GM18868 (cell line): ENCODE measurements at regions not wholly inside any gene's neighbourhood (a gene's known extent, or its start where the extent isn't known, plus 50 kb on each side); places are given as distances from the start of the nearest gene placed in this dataset.
"Not testable (repeated sequence)": the region's sequence is repeated elsewhere in the genome, so short reads cannot be mapped to it uniquely, and the experiment has no call there.

Experiments used
- ATAC-seq: cut with Tn5 transposase; IDR thresholded peaks from one replicate; pipeline ENCODE4 v1.9.1; 2021; ENCODE audit warnings: mild to moderate bottlenecking, moderate library complexity; ENCODE audit not compliant: unreplicated experiment

DNA sequence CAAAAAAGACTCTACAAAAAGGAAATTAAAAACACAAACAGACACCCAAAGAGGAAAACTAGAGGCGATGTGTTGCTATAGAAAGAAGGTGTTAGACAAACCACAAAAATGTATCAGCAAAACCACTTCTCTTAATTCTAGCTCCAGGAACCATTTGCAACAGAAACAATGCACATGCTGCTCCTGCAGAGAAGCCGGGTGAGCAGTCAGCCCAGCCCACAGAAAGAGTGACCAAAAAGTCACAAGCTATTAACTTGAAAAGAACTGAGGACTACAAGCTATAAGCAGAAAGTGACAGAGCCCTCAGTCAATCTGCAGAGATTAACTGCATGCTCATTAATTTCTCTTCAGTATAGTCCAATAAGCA is 96.2 kb upstream of the KLHL13 start:
- peak; percentile 69 for ATAC-seq

DNA sequence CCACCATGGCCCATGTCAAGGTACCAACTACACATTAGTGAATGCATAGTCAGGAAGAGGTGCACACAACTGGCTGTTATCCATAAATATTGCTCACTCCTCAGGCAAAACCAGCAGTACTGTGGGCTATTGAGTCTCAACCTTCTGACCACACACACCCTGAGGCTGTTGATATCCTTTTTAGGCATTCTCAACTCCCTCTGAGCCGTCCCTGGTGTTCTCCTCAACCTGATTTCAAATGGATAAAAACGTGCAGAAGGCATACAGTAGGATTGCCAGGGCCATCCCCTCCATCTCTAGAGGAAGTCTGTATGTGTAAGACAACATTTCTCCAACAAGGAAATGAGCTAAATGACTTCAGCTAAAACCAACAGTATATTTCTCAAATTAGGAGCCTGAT is 98.7 kb upstream of the KLHL13 start:
- ATAC-seq, result no peak

DNA sequence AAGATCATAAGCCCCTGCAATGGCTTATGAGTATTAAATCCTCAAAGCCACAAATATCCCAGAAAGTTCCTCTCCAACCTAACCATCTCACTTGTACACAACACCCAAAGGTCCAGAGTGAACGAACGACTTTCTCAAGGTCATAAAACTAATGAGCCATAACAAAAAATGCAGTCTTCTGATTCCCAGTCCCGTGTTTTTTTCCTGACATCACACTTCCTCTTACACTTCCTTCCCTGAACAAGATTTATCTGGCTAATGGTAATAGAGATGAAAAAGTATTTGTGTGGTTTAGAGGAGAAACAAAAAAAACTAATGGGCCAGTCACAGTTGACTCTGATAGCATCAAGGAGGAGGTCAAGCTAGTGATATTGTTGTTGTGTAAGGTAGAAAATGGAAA is 99.5 kb upstream of the KLHL13 start:
- ATAC-seq, result no peak

DNA sequence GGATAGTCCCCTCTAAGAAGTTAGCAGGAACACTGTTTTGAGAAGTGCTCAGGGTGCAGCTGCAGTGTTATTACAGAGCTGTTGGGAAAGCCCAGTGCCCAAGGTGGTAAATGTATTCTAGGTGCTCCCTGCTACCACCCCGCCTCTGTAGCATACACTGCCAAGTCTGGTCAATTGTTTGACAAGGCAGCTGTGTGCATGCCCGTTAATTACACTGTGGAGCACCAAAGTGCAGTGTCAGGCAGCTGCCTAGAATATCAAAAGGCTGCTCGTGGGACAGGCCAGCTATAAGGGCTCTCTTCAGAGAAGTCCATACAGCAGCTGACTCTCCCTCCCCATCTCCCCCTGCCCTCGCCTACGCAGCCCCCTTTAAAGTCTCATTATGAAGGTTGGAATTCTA is 99.9 kb upstream of the KLHL13 start:
- no peak for ATAC-seq

DNA sequence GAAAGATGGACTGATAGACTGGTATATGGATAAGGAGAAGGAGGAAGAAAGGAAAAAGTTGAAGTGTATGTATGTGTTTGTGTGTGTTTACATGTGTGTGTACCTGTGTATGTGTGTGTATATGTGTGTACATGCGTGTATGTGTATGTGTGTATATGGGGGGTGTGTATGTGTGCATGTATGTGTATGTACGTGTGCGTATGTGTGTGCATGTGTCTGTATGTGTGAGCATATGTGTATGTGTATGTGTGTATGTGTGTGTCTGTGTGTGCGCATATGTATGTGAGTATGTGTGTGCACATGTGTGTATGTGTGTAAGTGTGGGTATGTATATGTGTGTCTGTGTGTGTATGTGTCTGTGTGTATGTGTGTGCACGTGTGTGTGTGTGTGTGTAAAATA is 101.5 kb upstream of the KLHL13 start:
- ATAC-seq, result no peak

DNA sequence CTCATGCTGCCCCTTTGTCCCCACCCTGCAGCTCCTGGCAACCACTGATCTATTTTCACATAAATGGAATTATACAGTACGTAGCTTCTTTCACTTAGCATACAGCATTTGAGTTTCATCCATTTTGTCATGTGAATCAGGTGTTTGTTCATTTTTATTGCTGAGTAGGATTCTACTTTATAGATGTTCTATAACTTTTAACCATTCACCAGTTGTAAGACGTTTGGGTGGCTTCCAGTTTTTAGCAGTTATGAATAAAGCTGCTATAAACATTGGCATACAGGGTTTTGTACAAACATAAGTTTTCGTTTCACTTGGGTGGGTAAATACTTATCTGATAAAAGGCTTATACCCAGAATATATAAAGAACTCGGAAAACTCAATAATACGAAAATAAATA is 102.3 kb upstream of the KLHL13 start:
- ATAC-seq, result no peak

DNA sequence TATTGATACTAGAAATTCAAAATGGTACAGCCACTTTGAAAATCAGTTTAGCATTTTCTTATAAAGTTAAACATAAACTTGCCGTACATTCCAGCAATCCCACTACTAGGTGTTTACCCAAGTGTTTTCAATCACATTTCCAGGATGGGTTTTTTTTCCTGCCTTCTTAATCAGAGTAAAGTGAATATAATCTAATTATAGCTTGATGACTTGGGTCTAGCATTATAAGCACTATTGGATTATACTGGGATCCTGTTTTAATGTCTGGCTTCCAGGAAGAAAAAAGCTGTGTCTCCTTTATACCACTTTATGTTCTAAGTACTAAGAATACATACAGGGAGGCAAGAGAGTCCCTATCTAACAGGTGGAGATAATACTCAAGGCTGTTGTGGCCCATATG is 103.3 kb upstream of the KLHL13 start:
- no peak for ATAC-seq

DNA sequence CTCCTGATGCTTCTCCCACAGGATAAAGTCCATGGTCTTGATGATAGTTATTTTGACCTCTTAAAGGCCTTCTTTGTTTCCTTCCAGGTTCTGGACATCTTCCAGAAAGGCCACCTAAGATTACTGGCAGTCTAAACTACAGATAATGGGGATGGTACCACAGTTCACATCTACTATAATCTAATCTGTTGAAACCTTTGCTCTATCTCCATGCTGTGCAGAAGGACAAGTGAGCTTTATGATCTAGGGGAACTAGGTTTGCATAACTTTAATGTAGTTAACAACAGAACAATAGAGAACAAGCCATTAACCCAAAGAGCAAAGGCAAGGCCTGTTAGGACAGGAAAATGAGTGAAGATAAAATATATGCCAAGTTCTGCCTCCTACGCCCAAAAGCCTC is 103.9 kb upstream of the KLHL13 start:
- ATAC-seq, result no peak

DNA sequence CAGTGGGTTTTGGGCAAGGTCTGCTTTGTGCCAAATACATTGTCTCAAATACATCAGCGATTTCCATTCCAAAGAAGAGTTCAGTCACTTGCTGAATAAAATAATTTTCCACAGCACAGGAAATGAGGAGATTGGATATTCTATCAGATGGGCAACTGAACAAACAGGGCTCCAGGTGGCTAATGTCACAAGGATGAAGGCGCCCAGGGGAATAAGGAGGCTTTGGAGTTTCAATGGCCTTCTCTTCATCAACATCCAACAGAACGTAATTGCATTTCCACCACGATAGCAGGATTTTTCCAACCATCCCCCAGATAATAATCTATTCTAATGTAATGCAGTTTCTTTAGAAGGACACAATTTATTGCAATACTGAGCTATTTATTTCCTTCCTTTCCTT is 104.7 kb upstream of the KLHL13 start:
- no peak for ATAC-seq

DNA sequence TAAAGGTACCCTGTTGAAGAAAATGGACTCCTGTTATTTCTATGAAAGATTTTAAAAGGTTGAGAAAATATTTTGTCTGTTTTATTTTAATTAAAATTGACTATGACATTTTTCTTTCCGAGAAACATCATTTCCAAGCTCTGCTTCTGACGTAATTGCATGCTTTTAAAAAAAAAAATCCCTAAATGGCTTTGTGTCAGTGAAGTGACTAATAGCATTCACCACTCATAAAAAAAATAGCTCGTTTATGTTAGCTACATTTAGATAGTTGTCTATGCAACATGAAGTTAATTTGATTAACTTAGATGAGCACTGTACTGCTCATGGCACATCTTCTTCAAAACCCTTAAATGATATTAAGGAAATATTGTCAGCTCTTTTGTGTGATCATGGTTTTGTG is 105.1 kb upstream of the KLHL13 start:
- ATAC-seq, result no peak

DNA sequence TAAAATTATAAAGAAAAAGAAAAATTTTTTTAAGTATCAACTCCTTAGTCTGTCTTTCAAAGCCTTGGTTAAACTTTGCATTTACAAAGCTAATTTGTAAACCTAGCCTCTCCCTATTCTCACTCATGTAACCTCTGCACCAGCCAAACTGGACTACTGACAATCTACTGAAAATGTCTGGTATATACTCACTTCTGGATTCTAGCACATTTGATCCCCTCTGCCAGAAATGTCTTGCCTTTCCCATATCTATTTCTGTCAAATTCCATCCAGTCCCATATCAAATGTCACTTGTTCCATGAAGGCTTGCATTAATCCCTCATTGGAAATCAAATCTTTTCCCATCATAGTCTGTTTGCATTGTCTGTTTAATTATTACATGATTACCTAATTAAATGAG is 105.8 kb upstream of the KLHL13 start:
- no peak for ATAC-seq

DNA sequence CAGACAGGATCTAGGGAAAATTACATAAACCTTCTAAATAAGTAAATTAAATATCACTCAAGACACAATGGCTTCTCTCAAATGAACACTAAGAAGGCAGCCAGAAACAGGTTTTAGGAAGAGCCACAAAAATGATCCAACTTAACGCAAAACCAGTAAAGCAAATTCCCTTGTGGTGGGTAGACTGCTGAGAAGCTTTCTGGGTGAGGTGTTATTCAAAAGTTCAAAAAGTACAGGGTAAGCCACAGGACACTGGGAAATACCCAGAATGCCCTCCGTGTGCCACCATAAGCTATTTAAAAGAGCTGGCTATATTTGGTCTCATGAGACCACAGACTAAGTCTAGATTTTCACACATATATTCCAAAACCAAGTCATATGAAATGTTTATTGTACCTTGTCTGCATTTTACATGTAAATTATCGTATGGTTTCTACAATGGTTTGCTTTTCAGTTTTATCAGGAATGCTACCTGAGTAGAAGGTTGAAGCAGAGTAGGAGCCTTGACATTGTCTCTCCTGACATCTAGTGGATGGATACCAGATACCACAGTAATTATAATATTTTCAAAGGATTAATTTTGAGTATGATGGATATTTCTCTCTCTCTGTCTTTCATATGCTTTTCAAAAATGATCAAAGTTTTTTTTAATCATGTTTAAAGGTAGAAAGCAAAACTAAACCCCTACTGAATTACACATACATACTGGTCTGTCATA is 109.3 kb upstream of the KLHL13 start:
- ATAC-seq, result peak; percentile 91

DNA sequence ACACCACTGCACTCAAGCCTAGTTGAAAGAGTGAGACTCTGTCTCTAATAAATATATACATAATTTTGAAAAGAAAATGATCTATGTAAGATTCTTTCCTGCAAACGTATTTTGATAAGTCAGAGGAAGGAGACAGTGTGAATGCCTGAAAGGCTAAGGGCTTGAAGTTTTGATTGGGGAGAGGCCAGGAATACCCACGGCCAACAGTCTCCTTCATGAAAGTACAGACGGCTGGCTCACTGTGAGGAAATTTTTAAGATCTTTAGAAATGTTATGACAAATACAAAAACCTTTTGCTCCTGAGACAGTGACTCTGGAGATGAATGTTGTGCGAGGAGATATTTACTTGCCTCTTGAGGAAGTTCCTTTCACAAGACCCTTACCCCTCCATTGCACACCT is 111.4 kb upstream of the KLHL13 start:
- no peak for ATAC-seq

DNA sequence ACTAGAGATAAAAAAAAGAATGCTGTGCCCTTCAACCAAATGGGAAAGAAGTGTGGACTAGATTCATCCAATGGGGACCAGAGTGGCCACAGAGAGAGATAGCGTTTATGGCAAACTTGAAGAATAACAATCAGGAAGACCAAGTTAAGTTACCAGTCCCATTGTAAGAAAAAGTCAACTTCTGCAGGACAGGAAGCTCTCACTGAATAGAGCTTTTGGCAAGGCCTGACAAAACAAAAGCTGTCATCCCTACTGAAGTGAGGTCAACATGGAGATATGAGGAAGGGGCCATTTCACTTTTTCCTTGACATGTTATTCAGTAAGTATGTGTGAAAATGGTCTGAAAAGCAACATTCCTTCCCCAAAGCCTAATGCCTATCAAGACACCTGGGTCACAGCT is 111.8 kb upstream of the KLHL13 start:
- no peak for ATAC-seq

DNA sequence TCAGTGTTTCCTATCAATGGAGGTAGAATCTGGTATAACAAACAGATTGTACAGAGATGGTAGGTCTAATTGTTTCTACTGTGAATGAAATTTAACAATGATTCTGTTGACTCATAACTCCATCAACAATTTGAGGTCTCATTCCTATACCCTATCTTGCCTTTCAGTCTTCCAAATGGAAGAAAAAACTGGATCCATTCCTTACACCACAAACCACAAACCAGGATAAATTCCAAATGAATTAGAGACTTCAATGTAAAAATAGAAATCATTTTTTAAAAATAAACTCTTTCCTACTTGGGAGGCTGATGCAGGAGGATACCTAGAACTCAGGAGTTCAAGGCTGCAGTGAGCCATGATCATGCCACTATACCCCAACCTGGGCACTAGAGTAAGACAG is 114.4 kb upstream of the WDR44 start:
- ATAC-seq, result no peak

DNA sequence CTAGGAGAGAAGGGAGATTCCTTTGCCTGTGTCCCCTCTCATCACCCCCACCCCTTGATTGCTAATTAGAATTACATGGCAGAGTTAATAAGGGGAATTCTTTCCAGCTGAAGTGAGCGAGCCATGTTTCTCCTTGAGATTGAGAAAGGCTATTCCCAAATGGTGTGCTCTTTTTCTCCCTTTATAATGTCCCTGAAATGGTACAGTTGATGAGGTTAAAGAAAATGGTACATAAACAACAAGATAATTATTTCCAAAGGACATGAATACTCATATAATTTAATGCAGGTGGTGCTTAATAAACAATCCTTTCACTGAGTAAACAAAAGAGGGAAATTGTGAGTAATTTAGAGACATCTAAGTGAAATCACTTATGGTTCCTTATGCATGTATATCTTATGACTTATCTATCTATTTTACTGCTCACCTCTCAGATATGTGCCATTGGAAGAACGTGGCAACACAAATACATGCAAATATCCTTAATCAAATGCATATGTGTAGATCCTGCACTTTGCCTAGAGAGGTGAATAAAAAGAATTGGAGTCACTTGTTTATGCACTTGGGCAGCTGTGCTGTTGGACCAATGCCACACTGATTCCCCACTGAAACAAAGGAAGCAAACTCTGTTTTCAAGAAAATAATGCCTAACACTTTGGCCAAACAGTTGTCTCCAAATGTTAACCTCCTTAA is 106.6 kb upstream of the WDR44 start:
- no peak for ATAC-seq

DNA sequence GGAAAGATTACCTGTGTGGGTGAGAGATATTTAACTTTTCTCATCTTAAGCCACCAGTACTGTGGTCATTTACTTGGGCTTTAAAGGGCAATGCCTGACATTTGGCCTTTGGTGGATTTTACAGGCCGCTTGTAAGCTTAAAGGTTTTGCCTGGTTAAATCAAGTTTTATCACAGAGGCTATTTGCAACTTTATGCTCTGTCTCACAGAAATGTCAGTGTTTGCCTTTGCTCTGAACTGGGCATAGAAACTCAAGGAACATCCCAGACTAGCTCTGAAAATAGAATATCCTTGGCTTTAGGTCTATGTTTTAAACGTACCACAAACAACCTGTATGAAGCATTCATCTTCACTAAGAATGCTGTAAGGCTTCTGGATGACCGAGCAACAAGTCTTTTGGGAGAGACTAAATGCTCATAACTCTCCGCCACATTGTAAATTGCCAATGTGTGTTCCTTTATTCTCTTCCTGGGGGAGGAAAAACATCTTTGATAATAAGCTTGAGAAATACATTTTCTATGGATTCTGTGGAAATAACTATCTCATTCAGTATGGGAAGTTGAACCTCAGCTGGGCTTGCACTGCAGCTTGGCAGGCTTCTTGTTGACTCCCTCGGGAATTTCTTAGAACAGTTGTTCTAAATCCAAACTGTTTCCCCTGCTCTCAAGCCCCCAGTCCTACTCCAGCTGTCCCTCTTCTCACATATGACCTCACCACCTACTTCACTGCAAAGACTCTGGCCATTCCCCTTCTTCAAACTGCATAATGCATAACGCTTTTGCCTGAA is 105.8 kb upstream of the WDR44 start:
- no peak for ATAC-seq

DNA sequence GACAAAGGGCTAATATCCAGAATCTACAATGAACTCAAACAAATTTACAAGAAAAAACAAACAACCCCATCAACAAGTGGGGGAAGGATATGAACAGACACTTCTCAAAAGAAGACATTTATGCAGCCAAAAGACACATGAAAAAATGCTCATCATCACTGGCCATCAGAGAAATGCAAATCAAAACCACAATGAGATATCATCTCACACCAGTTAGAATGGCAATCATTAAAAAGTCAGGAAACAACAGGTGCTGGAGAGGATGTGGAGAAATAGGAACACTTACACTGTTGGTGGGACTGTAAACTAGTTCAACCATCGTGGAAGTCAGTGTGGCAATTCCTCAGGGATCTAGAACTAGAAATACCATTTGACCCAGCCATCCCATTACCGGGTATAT is 98.9 kb upstream of the WDR44 start:
- ATAC-seq, result not testable (repeated sequence)

DNA sequence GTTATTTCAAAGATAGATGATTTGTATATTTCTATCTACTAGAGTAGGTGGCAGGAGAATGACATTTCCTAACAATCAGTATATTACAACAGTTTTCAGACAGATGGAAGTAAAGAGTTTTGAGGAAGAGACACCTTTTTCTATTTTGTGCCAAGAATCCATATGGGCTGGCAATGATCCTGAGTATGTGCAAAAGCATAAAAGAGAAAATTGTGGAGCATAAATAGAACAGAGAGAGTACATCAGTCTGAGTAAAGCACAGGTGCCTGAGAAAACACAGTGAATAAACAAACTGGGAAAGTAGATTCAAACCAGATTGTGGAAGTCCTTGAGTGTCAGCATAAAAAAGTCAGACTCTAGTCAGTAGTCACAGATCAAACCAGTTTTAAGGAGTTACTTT is 96.8 kb upstream of the WDR44 start:
- no peak for ATAC-seq

DNA sequence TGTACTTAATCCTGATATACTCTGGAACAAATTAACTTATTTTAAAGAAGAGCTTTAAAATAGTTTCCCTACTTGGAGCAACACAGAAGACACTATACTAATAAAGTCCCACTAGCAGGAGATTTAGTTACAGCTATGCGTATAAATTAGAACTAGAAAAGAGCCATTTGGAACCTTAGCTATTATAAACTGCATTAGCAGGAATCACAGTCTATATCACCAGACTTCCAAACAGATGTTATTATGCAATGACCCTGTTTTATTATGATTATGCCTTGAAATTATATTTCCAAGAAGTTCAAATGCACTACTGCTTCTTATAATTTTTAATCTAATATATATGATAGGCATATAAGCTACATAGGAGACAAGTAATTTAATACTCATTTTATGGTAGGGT is 95.5 kb upstream of the WDR44 start:
- no peak for ATAC-seq

DNA sequence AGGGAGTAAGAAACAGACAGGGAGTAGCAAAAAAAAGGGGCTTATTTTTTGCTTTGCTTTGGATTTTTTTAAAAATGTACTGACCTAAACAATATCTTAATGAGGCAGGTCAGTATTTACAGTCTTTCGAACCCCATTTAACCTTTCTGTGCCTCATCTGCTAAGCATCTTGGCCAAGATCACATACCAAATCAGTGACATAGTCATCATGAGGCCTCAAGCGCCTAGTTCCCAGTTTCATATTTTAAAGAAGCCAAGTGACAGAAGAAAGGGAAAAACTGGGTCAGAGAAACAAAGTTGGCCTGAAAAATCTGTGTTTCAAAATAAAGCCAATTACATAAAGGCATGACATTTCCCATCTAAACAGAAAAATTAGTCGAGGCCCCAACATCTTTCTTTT is 94.6 kb upstream of the WDR44 start:
- no peak for ATAC-seq

DNA sequence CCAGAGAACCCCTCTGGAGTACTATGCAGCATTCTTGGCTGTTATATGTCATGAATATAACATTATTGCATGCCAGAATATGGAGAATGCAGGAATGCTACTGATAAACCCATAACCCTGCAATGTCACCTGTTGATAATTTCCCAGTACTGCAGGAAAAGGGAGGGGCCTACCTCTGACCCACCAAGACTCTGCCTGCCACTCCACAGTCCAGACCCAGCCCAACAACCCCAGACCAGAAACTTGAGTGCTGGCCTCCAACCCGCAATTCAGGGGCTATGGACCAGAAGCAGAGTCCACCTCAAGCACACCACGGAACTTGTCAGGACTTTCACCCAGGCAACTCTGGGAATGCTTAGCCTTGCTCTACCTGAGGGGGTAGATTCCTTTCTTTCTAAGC is 92.9 kb upstream of the WDR44 start:
- ATAC-seq, result no peak
